Stomach (tissue), 4 donors: ENCODE measurements at regions not wholly inside any gene's neighbourhood (a gene's known extent, or its start where the extent isn't known, plus 50 kb on each side); places are given as distances from the start of the nearest gene placed in this dataset.

ENCODE experiments used
- CTCF ChIP-seq, 7 experiments: fragments of 450-650 bp in 4 of 7; fragments of 200-600 bp in 3 of 7; sonication (generic) in 3 of 7; IDR thresholded peaks; one replicate each; pipeline ENCODE4 v1.5.1; 2016 to 2019; ENCODE audit warnings: antibody characterized with exemption in 7 of 7, control low read depth in 2 of 7, mild to moderate bottlenecking in 1 of 7
- POLR2A ChIP-seq, 4 donors: fragments of 450-650 bp; IDR thresholded peaks; one replicate each; pipeline ENCODE4 v1.6.1; 2016; ENCODE audit warnings: antibody characterized with exemption in 4 of 4, control low read depth in 2 of 4, mild to moderate bottlenecking in 1 of 4, moderate library complexity in 1 of 4

DNA sequence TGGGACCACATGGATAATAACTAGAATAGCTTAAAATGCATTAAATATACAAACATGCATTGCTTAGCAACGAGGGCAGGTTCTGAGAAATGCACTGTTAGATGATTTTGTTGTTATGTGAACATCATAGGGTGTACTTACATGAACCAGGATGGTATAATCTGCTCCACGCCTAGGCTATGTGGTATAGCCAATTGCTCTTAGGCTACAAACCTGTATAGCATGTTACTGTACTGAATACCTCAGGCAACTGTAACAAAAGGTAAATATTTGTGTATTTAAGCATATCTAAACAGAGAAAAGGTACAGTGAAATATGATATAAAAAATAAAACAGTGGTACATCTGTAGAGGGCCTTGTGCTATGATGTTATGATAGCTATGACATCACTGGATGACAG lies 169.2 kb upstream of the IL15 start:
- TF ChIP-seq CTCF (IDR thresholded peaks at IDR 0.05) (no peak), POLR2A (IDR thresholded peaks at IDR 0.05) (no peak)
